ENCODE measurements at regions not wholly inside any gene's neighbourhood (a gene's known extent, or its start where the extent isn't known, plus 50 kb on each side); places are given as distances from the start of the nearest gene placed in this dataset.

GRCh38 chrX:2572740-2573139, 72.0 kb upstream of the DHRSX start:
- no peak for FAIRE-seq
- Histone ChIP-seq H3K79me1 (ENCODE audit: low read depth, low read length) (no peaks in the 10 kb centered on the region), H4K20me1 (replicated peaks in 1 of 2; ENCODE audit: control insufficient read depth in 1 of 2, insufficient read depth in 2 of 2, low read length in 2 of 2) (no peaks in the 10 kb centered on the region), H2BK15ac (ENCODE audit: low read length) (no peak overlapping the region), H2BK12ac (ENCODE audit: low read depth, low read length) (no peak overlapping the region), H3K27me3 (replicated peaks in 1 of 4; ENCODE audit: control insufficient read depth in 3 of 4, extremely low read depth in 1 of 4, insufficient read depth in 3 of 4, low read length in 3 of 4) (no peaks in the 10 kb centered on the region), H3K18ac (ENCODE audit: extremely low read depth, low read length) (no peak overlapping the region), H3K4me1 (replicated peaks in 1 of 4; ENCODE audit: control insufficient read depth in 3 of 4, insufficient read depth in 4 of 4, low read length in 3 of 4) (no peaks in the 10 kb centered on the region; a peak in 1 of 7 replicates), H2BK120ac (replicated peaks; ENCODE audit: low read depth, low read length) (no peak overlapping the region), H4K5ac (ENCODE audit: insufficient read length, low read depth, low read length) (no peak overlapping the region), H4K91ac (replicated peaks; ENCODE audit: insufficient read length, low read length) (no peak overlapping the region), H4K8ac (ENCODE audit: extremely low read depth, insufficient read depth, low read length) (no peak overlapping the region), H3K4ac (replicated peaks; ENCODE audit: insufficient read length, low read depth, low read length) (no peak overlapping the region), H3K23me2 (ENCODE audit: low read depth, low read length) (no peaks in the 10 kb centered on the region), H2BK5ac (ENCODE audit: low read depth, low read length) (no peak overlapping the region; the same call in 1 of the 2 replicates), H3K36me3 (ENCODE audit: control insufficient read depth in 2 of 4, insufficient read depth in 4 of 4, low read length in 3 of 4) (peaks cover 0 to 4% (median 0%) of the 10 kb centered on the region in 4 experiments; a peak in 1 of 8 replicates), H2AK5ac (ENCODE audit: low read depth, low read length) (no peak overlapping the region), H2BK20ac (ENCODE audit: low read length) (no peak overlapping the region), H3K23ac (ENCODE audit: insufficient read length) (no peak overlapping the region), H3K56ac (replicated peaks; ENCODE audit: insufficient read length, low read depth, low read length) (no peak overlapping the region), H2AFZ (ENCODE audit: low read length) (no peak overlapping the region), H3K4me3 (ENCODE audit: extremely low read depth in 1 of 4, insufficient read depth in 2 of 4, low read depth in 3 of 4, low read length in 4 of 4) (no peak overlapping the region), H3K9ac (replicated peaks in 1 of 4; ENCODE audit: extremely low read depth in 1 of 4, low read depth in 3 of 4, low read length in 3 of 4) (no peak overlapping the region), H3K4me2 (ENCODE audit: insufficient read depth in 1 of 2, low read depth in 2 of 2, low read length in 2 of 2) (no peak overlapping the region), H3K79me2 (ENCODE audit: control insufficient read depth in 1 of 2, insufficient read depth in 2 of 2, low read length in 2 of 2) (no peaks in the 10 kb centered on the region), H3K27ac (ENCODE audit: low read depth, low read length) (no peak overlapping the region), H3K9me3 (ENCODE audit: insufficient read depth in 2 of 2, low read depth in 1 of 2, low read length in 1 of 2) (peaks cover 0 to 8% of the 10 kb centered on the region in 2 experiments; a peak in 1 of 4 replicates), H3K14ac (ENCODE audit: insufficient read length) (no peak overlapping the region)
- WGBS, 2 experiments (ENCODE audit: extremely low coverage in 1 of 2, insufficient coverage in 1 of 2, insufficient read length in 1 of 2, insufficient replicate concordance in 2 of 2, low coverage in 1 of 2, low lambda C conversion rate in 2 of 2, missing lambda C conversion rate in 1 of 2), result 82% methylated on average over 7 of the region's 7 CpGs; no CpG with 5 or more reads in 1 of the 2 experiments
- DNase-seq (ENCODE audit: low read depth in 1 of 2, low spot score in 2 of 2), result no peak
- ChIA-PET CTCF (ENCODE audit: partially characterized antibody) (no interaction called here), POLR2A (ENCODE audit: partially characterized antibody) (no interaction called here)
- TF ChIP-seq SUZ12 (IDR thresholded peaks at IDR 0.05; ENCODE audit: low read length), result no peak
- TF ChIP-seq SP1 (IDR thresholded peaks at IDR 0.05; ENCODE audit: low read depth, low read length), result no peak
- TF ChIP-seq SIRT6 (IDR thresholded peaks at IDR 0.05; ENCODE audit: low read length), result no peak
- no peak for TF ChIP-seq JUND (IDR thresholded peaks at IDR 0.05; ENCODE audit: low read length)
- no peak for TF ChIP-seq GTF2F1 (IDR thresholded peaks at IDR 0.05; ENCODE audit: borderline replicate concordance, low read depth, low read length)
- TF ChIP-seq POLR2A (IDR thresholded peaks at IDR 0.05; ENCODE audit: control extremely low read depth in 1 of 2, low read depth in 2 of 2, low read length in 2 of 2), result no peak
- TF ChIP-seq SIX5 (IDR thresholded peaks at IDR 0.05; ENCODE audit: low read depth, low read length), result no peak
- TF ChIP-seq RAD21 (IDR thresholded peaks at IDR 0.05 in 1 of 2, conservative IDR thresholded peaks at IDR 0.05 in 1 of 2; ENCODE audit: low read depth in 2 of 2, low read length in 2 of 2), result no peak
